ENCODE measurements at regions not wholly inside any gene's neighbourhood (a gene's known extent, or its start where the extent isn't known, plus 50 kb on each side); places are given as distances from the start of the nearest gene placed in this dataset.
"Not testable (repeated sequence)": the region's sequence is repeated elsewhere in the genome, so short reads cannot be mapped to it uniquely, and the experiment has no call there.

DNA sequence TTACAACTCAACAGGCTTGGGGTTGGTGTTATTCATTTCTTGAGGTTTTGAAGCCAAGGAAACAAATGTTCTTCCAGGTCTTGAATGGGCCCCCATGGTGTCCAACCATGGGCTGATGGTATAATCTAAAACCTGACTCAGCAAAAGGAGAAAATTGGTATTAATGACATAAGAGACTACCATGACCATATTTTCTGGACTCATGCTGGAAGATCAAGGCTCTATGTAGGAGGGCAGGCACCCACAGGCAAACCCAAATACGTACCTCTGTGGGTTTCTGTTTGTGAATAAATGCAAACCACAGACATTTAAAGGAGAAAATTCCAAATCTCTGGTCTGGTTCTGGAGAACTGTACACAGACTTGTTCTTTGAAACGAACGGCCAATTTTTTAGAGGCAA lies 135.1 kb upstream of the VOPP1 start:
- TF ChIP-seq ONECUT2 (CRISPR knock-in tag; IDR thresholded peaks at IDR 0.05); HDAC6 (IDR thresholded peaks at IDR 0.05; ENCODE audit: low read depth, low read length); MTA3 (CRISPR knock-in tag; IDR thresholded peaks at IDR 0.05); ZSCAN31 (CRISPR knock-in tag; IDR thresholded peaks at IDR 0.05; ENCODE audit: low read depth); POLR2AphosphoS5 (IDR thresholded peaks at IDR 0.05; ENCODE audit: low read depth, low read length); HDAC2 (CRISPR knock-in tag; IDR thresholded peaks at IDR 0.05); SMAD3 (CRISPR knock-in tag; IDR thresholded peaks at IDR 0.05); JUN (CRISPR knock-in tag; IDR thresholded peaks at IDR 0.05): not testable (repeated sequence)
- TF ChIP-seq, protein P1, sequence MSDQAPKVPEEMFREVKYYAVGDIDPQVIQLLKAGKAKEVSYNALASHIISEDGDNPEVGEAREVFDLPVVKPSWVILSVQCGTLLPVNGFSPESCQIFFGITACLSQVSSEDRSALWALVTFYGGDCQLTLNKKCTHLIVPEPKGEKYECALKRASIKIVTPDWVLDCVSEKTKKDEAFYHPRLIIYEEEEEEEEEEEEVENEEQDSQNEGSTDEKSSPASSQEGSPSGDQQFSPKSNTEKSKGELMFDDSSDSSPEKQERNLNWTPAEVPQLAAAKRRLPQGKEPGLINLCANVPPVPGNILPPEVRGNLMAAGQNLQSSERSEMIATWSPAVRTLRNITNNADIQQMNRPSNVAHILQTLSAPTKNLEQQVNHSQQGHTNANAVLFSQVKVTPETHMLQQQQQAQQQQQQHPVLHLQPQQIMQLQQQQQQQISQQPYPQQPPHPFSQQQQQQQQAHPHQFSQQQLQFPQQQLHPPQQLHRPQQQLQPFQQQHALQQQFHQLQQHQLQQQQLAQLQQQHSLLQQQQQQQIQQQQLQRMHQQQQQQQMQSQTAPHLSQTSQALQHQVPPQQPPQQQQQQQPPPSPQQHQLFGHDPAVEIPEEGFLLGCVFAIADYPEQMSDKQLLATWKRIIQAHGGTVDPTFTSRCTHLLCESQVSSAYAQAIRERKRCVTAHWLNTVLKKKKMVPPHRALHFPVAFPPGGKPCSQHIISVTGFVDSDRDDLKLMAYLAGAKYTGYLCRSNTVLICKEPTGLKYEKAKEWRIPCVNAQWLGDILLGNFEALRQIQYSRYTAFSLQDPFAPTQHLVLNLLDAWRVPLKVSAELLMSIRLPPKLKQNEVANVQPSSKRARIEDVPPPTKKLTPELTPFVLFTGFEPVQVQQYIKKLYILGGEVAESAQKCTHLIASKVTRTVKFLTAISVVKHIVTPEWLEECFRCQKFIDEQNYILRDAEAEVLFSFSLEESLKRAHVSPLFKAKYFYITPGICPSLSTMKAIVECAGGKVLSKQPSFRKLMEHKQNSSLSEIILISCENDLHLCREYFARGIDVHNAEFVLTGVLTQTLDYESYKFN (CRISPR knock-in tag; conservative IDR thresholded peaks at IDR 0.05) = not testable (repeated sequence)
- TF ChIP-seq, protein P2, sequence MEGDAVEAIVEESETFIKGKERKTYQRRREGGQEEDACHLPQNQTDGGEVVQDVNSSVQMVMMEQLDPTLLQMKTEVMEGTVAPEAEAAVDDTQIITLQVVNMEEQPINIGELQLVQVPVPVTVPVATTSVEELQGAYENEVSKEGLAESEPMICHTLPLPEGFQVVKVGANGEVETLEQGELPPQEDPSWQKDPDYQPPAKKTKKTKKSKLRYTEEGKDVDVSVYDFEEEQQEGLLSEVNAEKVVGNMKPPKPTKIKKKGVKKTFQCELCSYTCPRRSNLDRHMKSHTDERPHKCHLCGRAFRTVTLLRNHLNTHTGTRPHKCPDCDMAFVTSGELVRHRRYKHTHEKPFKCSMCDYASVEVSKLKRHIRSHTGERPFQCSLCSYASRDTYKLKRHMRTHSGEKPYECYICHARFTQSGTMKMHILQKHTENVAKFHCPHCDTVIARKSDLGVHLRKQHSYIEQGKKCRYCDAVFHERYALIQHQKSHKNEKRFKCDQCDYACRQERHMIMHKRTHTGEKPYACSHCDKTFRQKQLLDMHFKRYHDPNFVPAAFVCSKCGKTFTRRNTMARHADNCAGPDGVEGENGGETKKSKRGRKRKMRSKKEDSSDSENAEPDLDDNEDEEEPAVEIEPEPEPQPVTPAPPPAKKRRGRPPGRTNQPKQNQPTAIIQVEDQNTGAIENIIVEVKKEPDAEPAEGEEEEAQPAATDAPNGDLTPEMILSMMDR (CRISPR knock-in tag; IDR thresholded peaks at IDR 0.05) = not testable (repeated sequence)
- TF ChIP-seq, protein P3, sequence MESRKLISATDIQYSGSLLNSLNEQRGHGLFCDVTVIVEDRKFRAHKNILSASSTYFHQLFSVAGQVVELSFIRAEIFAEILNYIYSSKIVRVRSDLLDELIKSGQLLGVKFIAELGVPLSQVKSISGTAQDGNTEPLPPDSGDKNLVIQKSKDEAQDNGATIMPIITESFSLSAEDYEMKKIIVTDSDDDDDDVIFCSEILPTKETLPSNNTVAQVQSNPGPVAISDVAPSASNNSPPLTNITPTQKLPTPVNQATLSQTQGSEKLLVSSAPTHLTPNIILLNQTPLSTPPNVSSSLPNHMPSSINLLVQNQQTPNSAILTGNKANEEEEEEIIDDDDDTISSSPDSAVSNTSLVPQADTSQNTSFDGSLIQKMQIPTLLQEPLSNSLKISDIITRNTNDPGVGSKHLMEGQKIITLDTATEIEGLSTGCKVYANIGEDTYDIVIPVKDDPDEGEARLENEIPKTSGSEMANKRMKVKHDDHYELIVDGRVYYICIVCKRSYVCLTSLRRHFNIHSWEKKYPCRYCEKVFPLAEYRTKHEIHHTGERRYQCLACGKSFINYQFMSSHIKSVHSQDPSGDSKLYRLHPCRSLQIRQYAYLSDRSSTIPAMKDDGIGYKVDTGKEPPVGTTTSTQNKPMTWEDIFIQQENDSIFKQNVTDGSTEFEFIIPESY (CRISPR knock-in tag; IDR thresholded peaks at IDR 0.05) = not testable (repeated sequence)
- TF ChIP-seq, protein P4, sequence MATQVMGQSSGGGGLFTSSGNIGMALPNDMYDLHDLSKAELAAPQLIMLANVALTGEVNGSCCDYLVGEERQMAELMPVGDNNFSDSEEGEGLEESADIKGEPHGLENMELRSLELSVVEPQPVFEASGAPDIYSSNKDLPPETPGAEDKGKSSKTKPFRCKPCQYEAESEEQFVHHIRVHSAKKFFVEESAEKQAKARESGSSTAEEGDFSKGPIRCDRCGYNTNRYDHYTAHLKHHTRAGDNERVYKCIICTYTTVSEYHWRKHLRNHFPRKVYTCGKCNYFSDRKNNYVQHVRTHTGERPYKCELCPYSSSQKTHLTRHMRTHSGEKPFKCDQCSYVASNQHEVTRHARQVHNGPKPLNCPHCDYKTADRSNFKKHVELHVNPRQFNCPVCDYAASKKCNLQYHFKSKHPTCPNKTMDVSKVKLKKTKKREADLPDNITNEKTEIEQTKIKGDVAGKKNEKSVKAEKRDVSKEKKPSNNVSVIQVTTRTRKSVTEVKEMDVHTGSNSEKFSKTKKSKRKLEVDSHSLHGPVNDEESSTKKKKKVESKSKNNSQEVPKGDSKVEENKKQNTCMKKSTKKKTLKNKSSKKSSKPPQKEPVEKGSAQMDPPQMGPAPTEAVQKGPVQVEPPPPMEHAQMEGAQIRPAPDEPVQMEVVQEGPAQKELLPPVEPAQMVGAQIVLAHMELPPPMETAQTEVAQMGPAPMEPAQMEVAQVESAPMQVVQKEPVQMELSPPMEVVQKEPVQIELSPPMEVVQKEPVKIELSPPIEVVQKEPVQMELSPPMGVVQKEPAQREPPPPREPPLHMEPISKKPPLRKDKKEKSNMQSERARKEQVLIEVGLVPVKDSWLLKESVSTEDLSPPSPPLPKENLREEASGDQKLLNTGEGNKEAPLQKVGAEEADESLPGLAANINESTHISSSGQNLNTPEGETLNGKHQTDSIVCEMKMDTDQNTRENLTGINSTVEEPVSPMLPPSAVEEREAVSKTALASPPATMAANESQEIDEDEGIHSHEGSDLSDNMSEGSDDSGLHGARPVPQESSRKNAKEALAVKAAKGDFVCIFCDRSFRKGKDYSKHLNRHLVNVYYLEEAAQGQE (IDR thresholded peaks at IDR 0.05; ENCODE audit: borderline replicate concordance in 1 of 2, low read depth in 1 of 2, low read length in 2 of 2) = not testable (repeated sequence)
- TF ChIP-seq, protein P5, sequence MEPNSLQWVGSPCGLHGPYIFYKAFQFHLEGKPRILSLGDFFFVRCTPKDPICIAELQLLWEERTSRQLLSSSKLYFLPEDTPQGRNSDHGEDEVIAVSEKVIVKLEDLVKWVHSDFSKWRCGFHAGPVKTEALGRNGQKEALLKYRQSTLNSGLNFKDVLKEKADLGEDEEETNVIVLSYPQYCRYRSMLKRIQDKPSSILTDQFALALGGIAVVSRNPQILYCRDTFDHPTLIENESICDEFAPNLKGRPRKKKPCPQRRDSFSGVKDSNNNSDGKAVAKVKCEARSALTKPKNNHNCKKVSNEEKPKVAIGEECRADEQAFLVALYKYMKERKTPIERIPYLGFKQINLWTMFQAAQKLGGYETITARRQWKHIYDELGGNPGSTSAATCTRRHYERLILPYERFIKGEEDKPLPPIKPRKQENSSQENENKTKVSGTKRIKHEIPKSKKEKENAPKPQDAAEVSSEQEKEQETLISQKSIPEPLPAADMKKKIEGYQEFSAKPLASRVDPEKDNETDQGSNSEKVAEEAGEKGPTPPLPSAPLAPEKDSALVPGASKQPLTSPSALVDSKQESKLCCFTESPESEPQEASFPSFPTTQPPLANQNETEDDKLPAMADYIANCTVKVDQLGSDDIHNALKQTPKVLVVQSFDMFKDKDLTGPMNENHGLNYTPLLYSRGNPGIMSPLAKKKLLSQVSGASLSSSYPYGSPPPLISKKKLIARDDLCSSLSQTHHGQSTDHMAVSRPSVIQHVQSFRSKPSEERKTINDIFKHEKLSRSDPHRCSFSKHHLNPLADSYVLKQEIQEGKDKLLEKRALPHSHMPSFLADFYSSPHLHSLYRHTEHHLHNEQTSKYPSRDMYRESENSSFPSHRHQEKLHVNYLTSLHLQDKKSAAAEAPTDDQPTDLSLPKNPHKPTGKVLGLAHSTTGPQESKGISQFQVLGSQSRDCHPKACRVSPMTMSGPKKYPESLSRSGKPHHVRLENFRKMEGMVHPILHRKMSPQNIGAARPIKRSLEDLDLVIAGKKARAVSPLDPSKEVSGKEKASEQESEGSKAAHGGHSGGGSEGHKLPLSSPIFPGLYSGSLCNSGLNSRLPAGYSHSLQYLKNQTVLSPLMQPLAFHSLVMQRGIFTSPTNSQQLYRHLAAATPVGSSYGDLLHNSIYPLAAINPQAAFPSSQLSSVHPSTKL (CRISPR knock-in tag; IDR thresholded peaks at IDR 0.05) = not testable (repeated sequence)
